ENCODE measurements at regions not wholly inside any gene's neighbourhood (a gene's known extent, or its start where the extent isn't known, plus 50 kb on each side); places are given as distances from the start of the nearest gene placed in this dataset.

GRCh38 chr2:38176619-38177021 lies 100.7 kb upstream of the CYP1B1 start:
- H3K9me3 Mint-ChIP-seq (ENCODE audit: unreplicated experiment): peaks cover 6% of the 10 kb centered on the region
- no peak overlapping the region for H3K4me3 Mint-ChIP-seq (ENCODE audit: unreplicated experiment)
- peak overlapping the region; percentile 93 for H3K27ac Mint-ChIP-seq (ENCODE audit: unreplicated experiment)
- Histone ChIP-seq H3K79me2 (ENCODE audit: insufficient read depth, low read length) (no peaks in the 10 kb centered on the region), H3K27me3 (ENCODE audit: insufficient read depth, low read length) (no peaks in the 10 kb centered on the region), H3K9ac (ENCODE audit: low read length) (no peak overlapping the region), H3K4me2 (ENCODE audit: low read length) (peak overlapping the region; percentile 1), H3K27ac (ENCODE audit: low read depth, low read length) (peak overlapping the region; percentile 11), H3K4me3 (ENCODE audit: insufficient read depth, low read depth, low read length) (no peak overlapping the region), H4K20me1 (ENCODE audit: insufficient read depth, low read length) (no peaks in the 10 kb centered on the region), H3K36me3 (ENCODE audit: insufficient read depth, low read length) (no peaks in the 10 kb centered on the region), H2AFZ (ENCODE audit: low read depth, low read length) (no peak overlapping the region), H3K4me1 (ENCODE audit: insufficient read depth, low read length) (peaks cover 26% of the 10 kb centered on the region), H3K9me3 (ENCODE audit: insufficient read depth, low read depth, low read length) (no peaks in the 10 kb centered on the region)
- FAIRE-seq (no peak), DNase-seq (ENCODE audit: low read depth) (peak; percentile 95)
- TF ChIP-seq CTCF (IDR thresholded peaks at IDR 0.05; ENCODE audit: insufficient read depth, low read depth, low read length) (no peak), EZH2 (IDR thresholded peaks at IDR 0.05; ENCODE audit: insufficient read depth, low read length) (no peak)
- no peaks in the 10 kb centered on the region for H3K36me3 Mint-ChIP-seq (ENCODE audit: low read depth, unreplicated experiment)
- H3K27me3 Mint-ChIP-seq (ENCODE audit: low read depth, unreplicated experiment): no peaks in the 10 kb centered on the region
- H3K4me1 Mint-ChIP-seq (ENCODE audit: low read depth, unreplicated experiment): peaks cover 62% of the 10 kb centered on the region

- Histone ChIP-seq H4K20me1 (ENCODE audit: insufficient read depth, low read length) (no peaks in the 10 kb centered on the region), H3K36me3 (ENCODE audit: insufficient read depth, low read length) (no peaks in the 10 kb centered on the region), H2AFZ (ENCODE audit: low read depth, low read length) (no peak overlapping the region), H3K79me2 (ENCODE audit: insufficient read depth, low read length) (no peaks in the 10 kb centered on the region), H3K27me3 (ENCODE audit: insufficient read depth, low read length) (no peaks in the 10 kb centered on the region), H3K4me2 (ENCODE audit: low read length) (peak overlapping the region; percentile 41), H3K9ac (ENCODE audit: low read length) (peak overlapping the region; percentile 23), H3K9me3 (ENCODE audit: insufficient read depth, low read depth, low read length) (no peaks in the 10 kb centered on the region), H3K27ac (ENCODE audit: low read depth, low read length) (peak overlapping the region; percentile 71), H3K4me3 (ENCODE audit: insufficient read depth, low read depth, low read length) (no peak overlapping the region), H3K4me1 (ENCODE audit: insufficient read depth, low read length) (peaks cover 26% of the 10 kb centered on the region)
- Mint-ChIP-seq H3K27ac (ENCODE audit: unreplicated experiment) (peak overlapping the region; percentile 99), H3K4me3 (ENCODE audit: unreplicated experiment) (peak overlapping the region; percentile 9), H3K27me3 (ENCODE audit: low read depth, unreplicated experiment) (no peaks in the 10 kb centered on the region), H3K9me3 (ENCODE audit: unreplicated experiment) (peaks cover 4% of the 10 kb centered on the region), H3K4me1 (ENCODE audit: low read depth, unreplicated experiment) (peaks cover 73% of the 10 kb centered on the region), H3K36me3 (ENCODE audit: low read depth, unreplicated experiment) (no peaks in the 10 kb centered on the region)
- peak; percentile 100 for DNase-seq (ENCODE audit: low read depth)
- FAIRE-seq: peak; percentile 29
- TF ChIP-seq EZH2 (IDR thresholded peaks at IDR 0.05; ENCODE audit: insufficient read depth, low read length): no peak
- TF ChIP-seq CTCF (IDR thresholded peaks at IDR 0.05; ENCODE audit: insufficient read depth, low read depth, low read length): no peak
Measured at GRCh38 chr2:38174646-38175423, 98.9 kb upstream of the CYP1B1 start.

GRCh38 chr2:38174131-38174530 lies 98.2 kb upstream of the CYP1B1 start:
- no peak overlapping the region for H3K4me3 Mint-ChIP-seq (ENCODE audit: unreplicated experiment)
- no peak for TF ChIP-seq EZH2 (IDR thresholded peaks at IDR 0.05; ENCODE audit: insufficient read depth, low read length)
- TF ChIP-seq CTCF (IDR thresholded peaks at IDR 0.05; ENCODE audit: insufficient read depth, low read depth, low read length): no peak
- no peaks in the 10 kb centered on the region for H3K9me3 ChIP-seq (ENCODE audit: insufficient read depth, low read depth, low read length)
- H3K36me3 ChIP-seq (ENCODE audit: insufficient read depth, low read length): no peaks in the 10 kb centered on the region
- H3K27me3 ChIP-seq (ENCODE audit: insufficient read depth, low read length): no peaks in the 10 kb centered on the region
- H2AFZ ChIP-seq (ENCODE audit: low read depth, low read length): no peak overlapping the region
- peaks cover 4% of the 10 kb centered on the region for H3K9me3 Mint-ChIP-seq (ENCODE audit: unreplicated experiment)
- DNase-seq (ENCODE audit: low read depth) (no peak), FAIRE-seq (peak; percentile 34)
- H3K36me3 Mint-ChIP-seq (ENCODE audit: low read depth, unreplicated experiment): no peaks in the 10 kb centered on the region
- H3K4me3 ChIP-seq (ENCODE audit: insufficient read depth, low read depth, low read length): no peak overlapping the region
- no peaks in the 10 kb centered on the region for H4K20me1 ChIP-seq (ENCODE audit: insufficient read depth, low read length)
- no peaks in the 10 kb centered on the region for H3K27me3 Mint-ChIP-seq (ENCODE audit: low read depth, unreplicated experiment)
- peak overlapping the region; percentile 71 for H3K27ac ChIP-seq (ENCODE audit: low read depth, low read length)
- peak overlapping the region; percentile 0 for H3K9ac ChIP-seq (ENCODE audit: low read length)
- H3K4me2 ChIP-seq (ENCODE audit: low read length): no peak overlapping the region
- H3K27ac Mint-ChIP-seq (ENCODE audit: unreplicated experiment): peak overlapping the region; percentile 99
- peaks cover 30% of the 10 kb centered on the region for H3K4me1 ChIP-seq (ENCODE audit: insufficient read depth, low read length)
- H3K4me1 Mint-ChIP-seq (ENCODE audit: low read depth, unreplicated experiment): peaks cover 72% of the 10 kb centered on the region
- no peaks in the 10 kb centered on the region for H3K79me2 ChIP-seq (ENCODE audit: insufficient read depth, low read length)
